Colonic mucosa (tissue), 4 donors: ENCODE measurements at regions not wholly inside any gene's neighbourhood (a gene's known extent, or its start where the extent isn't known, plus 50 kb on each side); places are given as distances from the start of the nearest gene placed in this dataset.

Source experiments
- DNase-seq: peaks from one replicate; pipeline ENCODE4 v3.0.0-alpha.2; 2020
- H3K27ac ChIP-seq: fragments of 200-600 bp; one replicate; pipeline ENCODE4 v1.8.0; 2021
- H3K27me3 ChIP-seq: fragments of 200-600 bp; one replicate; pipeline ENCODE4 v1.8.0; 2021
- H3K36me3 ChIP-seq: fragments of 200-600 bp; one replicate; pipeline ENCODE4 v1.8.0; 2021
- H3K4me1 ChIP-seq: fragments of 200-600 bp; one replicate; pipeline ENCODE4 v1.8.0; 2021; ENCODE audit warnings: mild to moderate bottlenecking
- H3K4me3 ChIP-seq: fragments of 200-600 bp; one replicate; pipeline ENCODE4 v1.8.0; 2021
- H3K9ac ChIP-seq, 2 donors: one replicate each; pipeline ENCODE4 v1.7.0; 2013; ENCODE audit warnings: control low read depth in 2 of 2, low read depth in 2 of 2, low read length in 2 of 2
- H3K9me3 ChIP-seq: fragments of 200-600 bp; one replicate; pipeline ENCODE4 v1.8.0; 2021
- intact Hi-C: fragments of 100-400 bp; cut with DNase I; formaldehyde crosslinking; loops from one replicate; pipeline ENCODE4 v1.14.1; 2022
- TF ChIP-seq, protein P1 (sequence below): fragments of 200-600 bp; IDR thresholded peaks from one replicate; pipeline ENCODE4 v1.8.0; 2022; ENCODE audit warnings: antibody characterized with exemption, mild to moderate bottlenecking
- donor health status: healthy.
- donor health status: DM: no; HTN: no; CAD: no.
- donor health status: DM: no; HTN: no; CAD: no.

DNA sequence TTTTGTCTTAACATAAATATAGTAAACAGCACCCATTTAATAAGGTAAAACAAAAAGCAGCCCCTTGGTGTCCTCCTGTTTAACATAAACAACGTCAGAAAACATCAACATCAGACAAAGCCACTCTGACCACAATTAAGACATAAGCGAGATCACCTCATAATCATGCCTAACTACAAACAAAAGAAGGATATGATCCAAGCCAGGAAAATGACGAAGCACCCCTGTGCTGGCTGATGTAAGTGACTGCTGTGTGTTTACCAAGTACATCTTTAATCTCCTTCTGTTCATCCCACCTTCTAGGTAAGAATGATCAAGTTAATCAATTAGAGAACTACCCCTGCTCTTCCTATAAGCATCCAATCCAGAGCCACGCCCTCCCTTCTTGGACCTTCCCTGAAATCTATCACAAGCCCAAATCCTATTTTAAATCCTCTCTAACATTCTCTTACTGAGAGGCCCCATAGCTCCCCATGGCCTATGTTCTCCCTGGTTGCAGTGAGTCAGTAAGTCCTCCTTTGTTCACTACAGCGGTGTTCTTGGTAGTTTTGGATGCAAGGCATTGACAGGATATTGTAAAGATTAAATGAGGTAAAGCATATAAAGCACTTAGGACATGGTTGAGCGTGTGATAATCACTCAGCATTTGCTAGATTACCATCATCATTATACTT lies 424.2 kb downstream of the TSN start:
- Histone ChIP-seq H3K9ac (no peak overlapping the region), H3K4me3 (no peak overlapping the region), H3K27me3 (no peaks in the 10 kb centered on the region), H3K9me3 (no peaks in the 10 kb centered on the region), H3K27ac (no peak overlapping the region), H3K4me1 (no peaks in the 10 kb centered on the region), H3K36me3 (no peaks in the 10 kb centered on the region)
- DNase-seq = no peak
- TF ChIP-seq, protein P1, sequence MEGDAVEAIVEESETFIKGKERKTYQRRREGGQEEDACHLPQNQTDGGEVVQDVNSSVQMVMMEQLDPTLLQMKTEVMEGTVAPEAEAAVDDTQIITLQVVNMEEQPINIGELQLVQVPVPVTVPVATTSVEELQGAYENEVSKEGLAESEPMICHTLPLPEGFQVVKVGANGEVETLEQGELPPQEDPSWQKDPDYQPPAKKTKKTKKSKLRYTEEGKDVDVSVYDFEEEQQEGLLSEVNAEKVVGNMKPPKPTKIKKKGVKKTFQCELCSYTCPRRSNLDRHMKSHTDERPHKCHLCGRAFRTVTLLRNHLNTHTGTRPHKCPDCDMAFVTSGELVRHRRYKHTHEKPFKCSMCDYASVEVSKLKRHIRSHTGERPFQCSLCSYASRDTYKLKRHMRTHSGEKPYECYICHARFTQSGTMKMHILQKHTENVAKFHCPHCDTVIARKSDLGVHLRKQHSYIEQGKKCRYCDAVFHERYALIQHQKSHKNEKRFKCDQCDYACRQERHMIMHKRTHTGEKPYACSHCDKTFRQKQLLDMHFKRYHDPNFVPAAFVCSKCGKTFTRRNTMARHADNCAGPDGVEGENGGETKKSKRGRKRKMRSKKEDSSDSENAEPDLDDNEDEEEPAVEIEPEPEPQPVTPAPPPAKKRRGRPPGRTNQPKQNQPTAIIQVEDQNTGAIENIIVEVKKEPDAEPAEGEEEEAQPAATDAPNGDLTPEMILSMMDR = no peak
- intact Hi-C loops = no loop called here

DNA sequence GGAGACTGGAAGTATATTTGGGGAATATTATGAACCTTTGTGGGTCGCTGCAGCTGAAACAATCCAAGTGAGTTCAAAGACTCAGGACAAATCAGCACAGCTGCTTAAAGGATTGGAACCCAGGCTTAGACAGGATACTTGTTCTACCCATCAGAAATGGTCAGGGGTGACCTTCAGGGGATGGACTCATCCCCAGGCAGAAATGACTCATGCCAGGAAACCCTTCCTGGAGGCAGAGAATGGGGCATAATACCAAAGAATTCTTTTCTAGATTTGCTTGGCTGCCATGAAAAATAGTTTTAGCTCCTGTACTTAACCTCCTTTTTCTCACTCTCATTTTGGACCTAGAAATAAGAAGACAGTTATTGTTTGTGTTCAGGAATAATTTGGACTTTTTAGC lies 425.5 kb downstream of the TSN start:
- Histone ChIP-seq H3K9ac (no peak overlapping the region), H3K4me3 (no peak overlapping the region), H3K36me3 (no peaks in the 10 kb centered on the region), H3K4me1 (no peaks in the 10 kb centered on the region), H3K27me3 (no peaks in the 10 kb centered on the region), H3K9me3 (no peaks in the 10 kb centered on the region), H3K27ac (no peak overlapping the region)
- TF ChIP-seq, protein P1 = no peak
- intact Hi-C loops = no loop called here
- DNase-seq = no peak

DNA sequence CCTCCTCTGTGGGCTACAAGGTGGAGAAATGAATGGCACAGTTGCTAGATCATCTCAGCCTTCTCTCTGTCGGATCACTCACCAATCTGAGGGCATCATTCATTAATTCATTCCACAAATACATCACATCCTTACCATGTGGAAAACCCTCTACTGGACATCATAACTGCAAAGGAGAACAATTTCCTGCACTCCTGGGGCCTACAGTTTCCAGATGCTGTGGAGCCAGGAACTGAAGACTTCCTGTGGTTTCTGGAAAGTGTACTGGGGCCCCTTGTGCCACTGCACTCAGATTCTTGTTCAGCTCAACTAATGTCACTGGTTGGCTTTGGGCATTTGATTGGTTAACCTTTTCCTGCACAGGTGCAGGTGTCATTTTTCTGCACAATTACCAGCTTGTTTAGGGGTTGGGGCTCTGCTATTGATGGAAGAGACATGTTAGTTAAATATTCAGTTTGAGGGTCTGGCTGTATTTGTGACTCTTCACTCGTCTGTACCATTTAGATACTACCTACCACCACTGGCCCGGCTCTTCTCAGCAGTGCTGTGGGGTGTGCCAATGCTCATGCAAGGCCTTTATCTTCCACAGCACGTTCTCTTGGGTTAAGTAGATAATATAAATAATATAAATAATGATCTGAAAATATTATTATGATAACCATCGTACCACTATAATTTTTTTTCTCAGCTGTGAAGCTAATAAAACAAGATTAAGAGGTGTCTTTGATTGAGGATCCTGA lies 427.3 kb downstream of the TSN start:
- no peak overlapping the region for H3K9ac ChIP-seq
- intact Hi-C loops = no loop called here
- no peak overlapping the region for H3K27ac ChIP-seq
- DNase-seq = no peak
- TF ChIP-seq, protein P1 = no peak
- no peaks in the 10 kb centered on the region for H3K27me3 ChIP-seq
- no peaks in the 10 kb centered on the region for H3K36me3 ChIP-seq
- H3K4me3 ChIP-seq = no peak overlapping the region
- no peaks in the 10 kb centered on the region for H3K9me3 ChIP-seq
- H3K4me1 ChIP-seq = no peaks in the 10 kb centered on the region

DNA sequence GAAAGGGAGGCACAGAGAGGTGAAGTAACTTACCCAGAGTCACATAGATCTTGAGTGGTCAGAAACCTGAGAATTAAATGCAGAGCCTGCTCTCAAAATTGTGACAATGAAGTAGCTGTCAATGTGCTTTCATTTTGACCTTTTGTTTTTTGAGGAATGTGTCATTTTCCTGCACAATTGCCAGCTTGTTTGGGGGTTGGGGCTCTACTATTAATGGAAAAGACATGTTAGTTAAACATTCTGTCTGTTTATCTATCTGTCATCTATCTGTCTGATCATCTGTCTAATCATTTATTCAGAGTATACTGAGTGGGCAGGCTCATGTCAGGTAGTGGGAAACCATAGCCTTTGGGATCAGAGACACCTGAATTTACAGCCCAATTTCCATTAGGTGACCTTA lies 428.4 kb downstream of the TSN start:
- intact Hi-C loops = no loop called here
- no peak overlapping the region for H3K4me3 ChIP-seq
- no peaks in the 10 kb centered on the region for H3K36me3 ChIP-seq
- TF ChIP-seq, protein P1 = no peak
- no peaks in the 10 kb centered on the region for H3K9me3 ChIP-seq
- no peak overlapping the region for H3K9ac ChIP-seq
- DNase-seq = no peak
- H3K4me1 ChIP-seq = no peaks in the 10 kb centered on the region
- no peak overlapping the region for H3K27ac ChIP-seq
- no peaks in the 10 kb centered on the region for H3K27me3 ChIP-seq

DNA sequence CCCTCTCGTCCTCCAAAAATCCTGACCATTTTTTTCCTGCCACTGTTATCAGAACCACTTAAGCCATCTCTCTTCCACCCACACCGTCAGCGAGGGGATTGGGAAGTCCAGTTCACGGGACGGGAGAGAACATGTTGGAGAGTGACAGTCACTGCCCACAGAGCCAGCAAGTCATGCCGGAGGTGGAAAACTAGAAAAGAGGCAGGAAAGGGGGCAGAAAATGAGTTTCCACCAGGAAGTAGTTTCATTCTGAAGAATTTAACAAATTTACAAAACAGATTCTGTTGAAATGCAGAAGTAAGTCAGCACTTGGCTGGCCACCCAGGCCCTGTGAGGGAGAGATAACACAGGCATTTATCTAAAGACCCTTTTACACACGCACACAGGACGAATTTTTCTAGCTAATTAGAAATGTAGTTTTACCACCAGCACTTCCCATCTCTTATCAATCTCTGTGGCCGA lies 431.3 kb downstream of the TSN start:
- Histone ChIP-seq H3K27ac (no peak overlapping the region), H3K4me1 (no peaks in the 10 kb centered on the region), H3K27me3 (no peaks in the 10 kb centered on the region), H3K9ac (no peak overlapping the region), H3K4me3 (no peak overlapping the region), H3K9me3 (no peaks in the 10 kb centered on the region), H3K36me3 (no peaks in the 10 kb centered on the region)
- DNase-seq = no peak
- TF ChIP-seq, protein P1 = no peak
- intact Hi-C loops = no loop called here
